Stimulated activated CD8-positive, alpha-beta memory T cell treated with anti-CD3 and anti-CD28 coated beads, Interleukin-12 subunit alpha, Interleukin-12 subunit beta, amount 100 ng/mL, for 1 hour (primary cell): ENCODE measurements at regions not wholly inside any gene's neighbourhood (a gene's known extent, or its start where the extent isn't known, plus 50 kb on each side); places are given as distances from the start of the nearest gene placed in this dataset.

Experiments used
- DNase-seq: peaks from one replicate; pipeline ENCODE4 v3.0.0-alpha.2; 2020; ENCODE audit warnings: low read depth

- no peak for DNase-seq
These were observed 724.1 kb upstream of the SOX9 start for GRCh38 chr17:71396711-71397110.

DNA sequence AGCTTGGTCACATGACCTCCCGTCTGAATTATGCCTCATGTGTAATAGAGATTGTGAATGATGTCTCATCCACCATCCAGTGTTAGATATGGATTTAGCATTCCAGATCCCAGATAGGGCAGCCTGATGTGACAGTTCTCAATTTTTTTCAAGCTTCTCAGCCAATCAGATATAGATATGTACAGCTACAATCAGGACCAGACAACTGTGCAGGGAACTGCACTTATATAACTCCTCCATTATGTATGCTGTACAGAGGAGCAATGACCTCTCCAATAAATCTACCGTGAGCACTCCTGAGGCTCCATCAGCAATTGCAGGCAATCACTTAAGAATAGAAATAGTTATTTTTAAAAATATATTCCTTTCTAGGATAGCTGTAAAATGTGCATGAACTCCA lies 722.8 kb upstream of the SOX9 start:
- no peak for DNase-seq

- no peak for DNase-seq
These were observed 722.0 kb upstream of the SOX9 start for GRCh38 chr17:71398800-71399219.

DNA sequence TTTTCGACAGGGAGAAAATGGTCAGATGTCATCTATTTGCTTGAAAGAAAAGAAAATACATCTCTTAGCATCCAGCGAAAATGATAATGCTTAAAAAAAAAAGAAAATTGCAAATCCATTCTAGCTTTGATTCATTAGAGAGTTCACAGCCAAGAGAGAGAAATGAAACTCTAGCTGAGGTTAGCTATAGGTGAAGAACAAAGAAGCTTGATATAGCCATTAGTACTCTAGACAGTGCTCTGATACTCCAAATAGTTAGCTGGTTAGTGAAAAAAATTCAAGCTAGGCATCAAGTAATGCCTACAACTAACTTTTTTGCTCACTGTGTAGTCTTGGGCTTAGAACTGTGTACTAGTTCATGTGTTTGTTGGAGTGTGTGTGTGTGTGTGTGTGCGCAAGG lies 721.6 kb upstream of the SOX9 start:
- no peak for DNase-seq

- no peak for DNase-seq
These were observed 721.2 kb upstream of the SOX9 start for GRCh38 chr17:71399649-71400048.

DNA sequence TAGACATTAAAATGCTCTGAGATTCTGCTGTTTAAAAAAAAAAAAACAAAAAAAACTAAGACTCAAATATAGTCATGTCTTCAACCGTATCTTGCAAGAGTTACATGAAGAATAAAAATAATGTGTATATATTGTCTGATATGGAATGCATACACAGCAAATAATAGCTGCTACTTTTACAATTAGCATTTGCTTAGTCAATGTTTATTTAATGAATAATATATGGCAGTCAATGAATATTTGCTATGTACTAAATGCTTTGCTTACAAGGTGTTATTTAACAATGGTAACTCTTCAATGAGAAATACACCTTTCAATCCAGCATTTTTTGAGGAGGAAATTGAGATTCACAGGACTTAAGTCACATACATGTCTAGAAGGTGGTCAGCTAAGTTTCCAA lies 718.8 kb upstream of the SOX9 start:
- no peak for DNase-seq

- no peak for DNase-seq
These were observed 718.1 kb upstream of the SOX9 start for GRCh38 chr17:71402661-71403141.

GRCh38 chr17:71405101-71405500 lies 715.7 kb upstream of the SOX9 start:
- DNase-seq = no peak

GRCh38 chr17:71407981-71408380 lies 712.8 kb upstream of the SOX9 start:
- no peak for DNase-seq

GRCh38 chr17:71409137-71409536 lies 711.7 kb upstream of the SOX9 start:
- DNase-seq = no peak

DNA sequence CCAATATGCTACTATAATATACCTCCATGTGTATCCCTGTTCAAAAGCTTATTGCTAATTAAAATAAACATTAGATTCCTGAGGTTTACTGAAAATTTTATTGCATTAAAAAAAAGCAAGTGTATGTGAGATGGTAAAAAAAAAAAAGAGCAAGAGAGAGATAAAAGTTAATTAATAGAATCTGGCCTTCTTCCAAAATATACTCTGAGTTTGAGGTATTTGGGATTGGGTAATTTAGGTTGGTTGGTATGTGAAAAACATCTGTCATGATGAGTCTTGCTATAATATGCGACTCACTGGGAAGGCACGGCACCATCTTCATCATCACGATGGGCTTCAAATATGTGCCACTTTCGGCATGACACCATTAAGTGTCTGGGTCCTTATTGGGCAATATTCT lies 711.1 kb upstream of the SOX9 start:
- DNase-seq = no peak

DNA sequence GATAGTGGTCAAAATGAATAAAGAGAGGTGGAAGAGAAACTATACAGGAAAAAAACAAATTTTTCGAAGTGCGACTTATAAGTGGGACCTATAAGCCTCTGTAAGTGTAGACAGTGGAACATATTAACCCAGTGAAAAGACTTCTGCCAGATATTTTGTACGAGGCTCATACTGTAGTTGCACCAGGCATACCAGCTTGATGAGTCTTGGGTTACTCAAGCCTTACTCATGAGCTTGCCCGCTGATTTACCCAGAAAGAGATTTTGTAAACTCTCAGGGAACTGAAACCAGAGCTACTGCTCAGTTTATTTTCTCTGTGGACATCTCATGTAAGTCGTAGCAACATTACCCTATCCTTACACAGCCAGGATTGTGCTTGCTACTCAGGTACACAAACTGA lies 708.0 kb upstream of the SOX9 start:
- DNase-seq = no peak

DNA sequence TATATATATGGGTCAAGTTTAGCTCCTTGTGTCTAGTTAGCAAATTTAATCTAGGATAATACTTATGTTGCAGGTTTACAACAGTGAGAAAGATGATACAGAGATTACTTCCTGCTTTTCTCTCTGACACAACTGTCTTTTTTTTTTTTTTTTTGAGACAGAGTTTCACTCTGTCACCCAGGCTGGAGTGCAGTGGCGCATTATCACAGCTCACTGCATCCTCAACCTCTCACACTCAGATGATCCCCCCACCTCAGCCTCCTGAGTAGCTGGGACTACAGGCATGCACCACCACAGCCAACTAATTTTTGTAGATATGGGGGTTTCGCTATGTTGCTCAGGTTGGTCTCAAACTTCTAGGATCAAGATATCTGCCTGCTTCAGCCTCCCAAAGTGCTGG lies 706.9 kb upstream of the SOX9 start:
- no peak for DNase-seq

GRCh38 chr17:71417142-71417541 lies 703.7 kb upstream of the SOX9 start:
- DNase-seq = no peak

DNA sequence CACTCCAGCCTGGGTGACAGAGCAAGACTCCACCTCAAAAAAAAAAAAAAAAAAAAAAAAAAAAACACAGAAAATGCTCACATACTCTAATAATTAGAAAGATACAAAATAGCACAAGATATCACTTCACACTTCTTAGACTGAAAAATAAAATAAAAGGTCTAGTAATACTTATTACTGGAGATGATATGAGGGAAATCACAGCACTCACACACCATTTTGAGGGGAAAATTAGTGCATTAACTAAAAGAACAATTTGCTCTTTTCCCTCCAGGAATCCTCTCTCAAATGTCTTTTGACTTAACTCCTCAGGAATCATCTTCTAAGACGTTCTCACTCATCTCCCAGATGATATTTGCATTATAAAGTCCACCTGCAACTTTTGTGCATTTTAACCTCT lies 697.9 kb upstream of the SOX9 start:
- DNase-seq = no peak

- DNase-seq = no peak
These were observed 696.8 kb upstream of the SOX9 start for GRCh38 chr17:71423871-71424546.

DNA sequence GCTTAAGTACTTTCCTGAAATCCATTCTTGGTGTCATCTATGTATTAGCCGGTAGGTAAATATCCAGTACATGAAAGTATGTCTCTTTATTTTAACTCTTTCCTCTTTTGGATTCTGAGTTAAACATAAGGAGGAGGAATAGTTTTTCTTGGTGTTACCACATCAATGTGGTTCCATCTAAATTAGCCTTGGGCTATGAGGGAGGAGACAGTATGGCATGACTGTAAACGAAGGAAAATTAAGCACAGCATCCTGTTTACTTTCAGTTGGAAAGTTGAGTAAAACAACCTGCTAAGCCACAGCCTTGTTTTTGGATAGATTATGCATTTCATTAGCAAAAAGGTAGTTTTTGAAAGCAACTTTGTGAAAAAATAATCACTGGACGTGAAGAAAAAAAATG lies 693.0 kb upstream of the SOX9 start:
- no peak for DNase-seq

GRCh38 chr17:71428897-71429296 lies 691.9 kb upstream of the SOX9 start:
- no peak for DNase-seq

DNA sequence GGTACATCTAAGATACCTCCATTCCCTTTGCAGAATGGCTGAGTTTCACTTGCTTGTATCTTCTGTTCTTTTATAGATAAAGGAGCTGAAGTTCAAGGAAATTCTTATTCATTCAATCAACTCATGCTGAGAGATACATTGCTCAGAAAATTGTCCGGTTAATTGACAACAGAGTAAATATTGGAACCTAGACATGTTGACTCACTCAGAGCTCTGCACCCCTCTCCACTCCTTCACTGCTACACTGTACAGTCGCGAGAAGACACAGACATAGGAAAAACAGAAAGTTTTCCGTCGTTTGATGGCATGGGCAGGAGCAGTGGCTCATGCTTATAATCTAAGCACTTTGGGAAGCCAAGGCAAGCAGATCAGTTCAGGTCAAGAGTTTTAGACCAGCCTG lies 690.5 kb upstream of the SOX9 start:
- DNase-seq = no peak

DNA sequence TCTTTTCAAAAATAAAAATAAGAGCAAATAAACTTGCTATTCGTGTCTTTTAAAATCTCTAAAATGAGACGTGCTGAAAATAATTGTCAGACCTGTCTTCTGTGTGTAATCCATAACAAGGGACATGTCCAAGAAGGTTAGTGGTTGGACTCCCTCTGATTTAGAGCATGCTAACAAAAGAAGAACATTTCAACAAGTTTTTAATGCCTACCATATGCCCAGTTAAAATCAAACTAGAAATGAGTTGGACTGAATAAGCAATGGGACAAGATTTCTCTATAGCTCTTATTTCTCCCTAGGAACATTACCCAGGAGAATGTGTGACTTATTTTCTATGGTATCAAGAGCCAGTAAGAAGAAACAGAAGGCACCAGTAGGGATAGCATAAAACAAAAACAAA lies 689.7 kb upstream of the SOX9 start:
- no peak for DNase-seq

DNA sequence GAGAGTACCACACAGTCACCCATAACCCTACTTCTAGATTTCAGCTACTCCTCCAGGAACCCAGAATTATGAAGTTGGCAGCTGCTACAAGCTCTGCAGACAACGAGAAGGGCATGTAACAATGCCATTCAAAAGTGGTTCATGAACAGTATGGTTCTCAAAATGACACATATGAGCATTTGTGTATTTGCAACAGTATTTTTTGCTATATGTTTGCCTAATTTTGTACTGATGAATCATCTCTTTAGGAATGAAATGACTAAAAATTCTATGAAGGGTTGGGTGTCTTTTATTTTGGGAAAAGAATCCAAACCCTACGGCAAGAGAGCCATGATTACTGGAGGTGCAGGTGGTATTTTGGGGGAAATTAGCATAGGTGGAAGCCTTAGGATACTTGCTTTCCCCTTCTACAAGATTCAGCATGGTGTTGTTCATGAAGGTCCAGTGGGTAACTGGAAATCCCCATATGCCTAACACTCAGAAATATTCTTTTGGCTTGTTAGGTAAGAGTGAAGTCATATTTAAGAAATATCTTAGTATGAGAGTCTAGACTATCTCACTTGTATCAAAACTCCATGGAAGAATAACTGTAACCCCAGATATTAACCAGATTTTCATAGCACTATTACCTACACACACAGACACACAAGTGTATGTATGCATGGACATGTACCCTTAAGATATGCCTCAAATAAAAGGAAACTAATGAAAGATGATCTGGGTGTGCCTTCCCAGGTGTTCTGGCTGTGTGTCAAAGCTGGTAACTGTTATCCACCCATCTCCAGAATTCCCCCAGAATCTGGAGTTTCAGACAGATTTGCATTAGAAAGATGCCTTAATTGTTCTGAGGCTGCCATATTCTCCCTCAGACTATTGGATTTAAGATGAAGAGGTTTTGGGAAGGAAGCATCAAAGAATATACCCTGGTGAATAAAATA lies 688.2 kb upstream of the SOX9 start:
- no peak for DNase-seq

DNA sequence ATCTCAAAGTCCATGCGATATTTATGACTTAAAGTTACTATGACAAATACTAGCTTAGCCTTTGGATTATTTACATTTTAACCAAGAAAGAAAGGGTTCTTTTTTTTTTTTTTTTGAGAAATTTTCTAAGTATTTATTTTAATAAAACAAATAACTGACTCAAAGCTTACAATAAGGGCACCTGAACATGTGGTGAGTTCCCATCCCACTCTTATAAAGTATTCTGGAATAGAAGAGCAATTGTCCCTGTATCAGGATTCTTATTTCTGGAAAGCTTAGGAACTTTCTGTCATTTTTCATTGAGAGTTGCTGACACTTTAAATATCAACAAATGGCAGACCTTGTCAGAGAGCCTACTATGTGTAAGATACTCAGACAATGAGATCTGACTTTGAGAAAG lies 686.1 kb upstream of the SOX9 start:
- DNase-seq = no peak

DNA sequence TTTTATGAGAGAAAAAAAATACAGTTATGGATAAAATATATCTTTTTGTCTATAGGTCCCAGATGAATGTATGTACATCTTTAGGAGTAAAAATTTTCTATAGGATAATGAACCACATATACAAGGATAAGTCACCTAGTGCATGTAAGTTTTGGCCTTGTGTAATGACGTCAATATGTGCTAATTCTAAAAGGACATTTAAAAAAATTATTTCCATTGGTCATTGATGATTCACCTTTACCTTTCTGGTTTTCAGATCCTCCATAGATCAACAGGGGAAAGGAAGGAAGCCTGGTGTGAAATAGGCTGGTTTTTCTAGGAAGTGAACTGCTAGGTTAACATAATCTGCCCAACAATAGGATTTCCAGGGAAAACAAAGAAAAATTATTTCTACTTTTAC lies 684.3 kb upstream of the SOX9 start:
- no peak for DNase-seq
